NCI-H69 (cell line): ENCODE measurements at regions not wholly inside any gene's neighbourhood (a gene's known extent, or its start where the extent isn't known, plus 50 kb on each side); places are given as distances from the start of the nearest gene placed in this dataset.
"Not testable (repeated sequence)": the region's sequence is repeated elsewhere in the genome, so short reads cannot be mapped to it uniquely, and the experiment has no call there.

ENCODE experiments used
- DNase-seq: peaks from one replicate; lab custom pipeline; 2025; lab: John Stamatoyannopoulos, UW

- no peak for DNase-seq
These were observed 491.7 kb upstream of the LMO3 start for GRCh38 chr12:17097674-17098073.

GRCh38 chr12:17084831-17085230 is 478.9 kb upstream of the LMO3 start:
- DNase-seq: no peak

GRCh38 chr12:17079251-17079909 is 473.4 kb upstream of the LMO3 start:
- peak; percentile 37 for DNase-seq

GRCh38 chr12:17077594-17077993 is 471.6 kb upstream of the LMO3 start:
- DNase-seq: no peak

- peak; percentile 72 for DNase-seq
These were observed 470.8 kb upstream of the LMO3 start for GRCh38 chr12:17076811-17077210.

- peak; percentile 91 for DNase-seq
These were observed 470.2 kb upstream of the LMO3 start for GRCh38 chr12:17076028-17076744.

GRCh38 chr12:17064834-17065233 is 458.9 kb upstream of the LMO3 start:
- no peak for DNase-seq

- DNase-seq: peak; percentile 95
These were observed 456.5 kb upstream of the LMO3 start for GRCh38 chr12:17062267-17063036.

- no peak for DNase-seq
These were observed 454.3 kb upstream of the LMO3 start for GRCh38 chr12:17060260-17060659.

GRCh38 chr12:17056546-17056945 is 450.6 kb upstream of the LMO3 start:
- peak; percentile 50 for DNase-seq

- DNase-seq: no peak
These were observed 433.0 kb upstream of the LMO3 start for GRCh38 chr12:17038923-17039322.

GRCh38 chr12:17035372-17035771 is 429.4 kb upstream of the LMO3 start:
- peak; percentile 70 for DNase-seq

- DNase-seq: peak; percentile 90
These were observed 424.4 kb upstream of the LMO3 start for GRCh38 chr12:17030338-17030737.

GRCh38 chr12:17028348-17028747 is 422.4 kb upstream of the LMO3 start:
- no peak for DNase-seq

- not testable (repeated sequence) for DNase-seq
These were observed 419.5 kb upstream of the LMO3 start for GRCh38 chr12:17025424-17025823.

GRCh38 chr12:17020765-17021164 is 414.8 kb upstream of the LMO3 start:
- peak; percentile 93 for DNase-seq

GRCh38 chr12:17017402-17017801 is 411.4 kb upstream of the LMO3 start:
- DNase-seq: no peak

GRCh38 chr12:17016116-17016864 is 410.3 kb upstream of the LMO3 start:
- peak; percentile 2 for DNase-seq

GRCh38 chr12:17015501-17015900 is 409.5 kb upstream of the LMO3 start:
- no peak for DNase-seq

- DNase-seq: not testable (repeated sequence)
These were observed 401.6 kb upstream of the LMO3 start for GRCh38 chr12:17007442-17008040.

- DNase-seq: not testable (repeated sequence)
These were observed 392.6 kb upstream of the LMO3 start for GRCh38 chr12:16998538-16998937.

GRCh38 chr12:16984484-16984883 is 378.5 kb upstream of the LMO3 start:
- DNase-seq: no peak
